NCI-H1417 (cell line): ENCODE measurements at regions not wholly inside any gene's neighbourhood (a gene's known extent, or its start where the extent isn't known, plus 50 kb on each side); places are given as distances from the start of the nearest gene placed in this dataset.

Source experiments
- DNase-seq, 3 experiments: peaks; one replicate each; lab custom pipeline; 2025; lab: John Stamatoyannopoulos, UW

DNA sequence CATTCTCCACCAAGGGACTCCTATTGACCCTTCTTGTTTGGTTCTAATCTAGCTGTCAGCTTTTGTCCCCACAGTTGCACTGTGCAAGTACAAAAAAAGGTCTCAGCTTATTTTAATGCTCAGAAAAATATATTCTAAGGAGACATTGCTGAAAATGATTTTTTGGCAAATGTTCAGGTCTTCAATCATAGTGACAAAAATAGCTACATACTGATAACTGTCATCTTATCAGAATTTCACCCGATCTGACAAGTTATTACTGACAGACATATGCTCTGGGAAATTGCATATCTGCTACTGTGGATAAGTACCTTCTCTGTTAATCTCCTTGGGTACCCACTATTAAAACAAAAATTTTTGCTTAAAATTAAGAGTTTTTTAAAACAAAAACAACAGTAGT is 263.6 kb downstream of the FLRT2 start:
- no peak for DNase-seq

DNA sequence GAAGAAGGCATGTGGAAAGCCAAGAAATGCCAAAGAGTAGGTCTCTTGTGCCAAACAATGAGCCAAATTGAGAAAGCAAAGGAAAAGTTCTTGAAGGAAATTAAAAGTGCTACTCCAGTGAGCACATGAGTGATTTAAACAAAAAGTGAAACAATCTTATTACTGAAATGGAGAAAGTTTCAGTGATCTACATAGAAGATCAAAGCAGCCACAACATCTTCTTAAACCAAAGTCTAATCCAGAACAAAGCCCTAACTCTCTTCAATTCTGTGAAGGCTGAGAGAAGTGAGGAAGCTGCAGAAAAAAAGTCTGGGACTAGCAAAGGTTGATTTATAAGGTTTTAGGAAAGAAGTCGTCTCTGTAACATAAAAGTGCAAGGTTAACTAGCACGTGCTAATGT is 259.6 kb downstream of the FLRT2 start:
- DNase-seq = no peak

DNA sequence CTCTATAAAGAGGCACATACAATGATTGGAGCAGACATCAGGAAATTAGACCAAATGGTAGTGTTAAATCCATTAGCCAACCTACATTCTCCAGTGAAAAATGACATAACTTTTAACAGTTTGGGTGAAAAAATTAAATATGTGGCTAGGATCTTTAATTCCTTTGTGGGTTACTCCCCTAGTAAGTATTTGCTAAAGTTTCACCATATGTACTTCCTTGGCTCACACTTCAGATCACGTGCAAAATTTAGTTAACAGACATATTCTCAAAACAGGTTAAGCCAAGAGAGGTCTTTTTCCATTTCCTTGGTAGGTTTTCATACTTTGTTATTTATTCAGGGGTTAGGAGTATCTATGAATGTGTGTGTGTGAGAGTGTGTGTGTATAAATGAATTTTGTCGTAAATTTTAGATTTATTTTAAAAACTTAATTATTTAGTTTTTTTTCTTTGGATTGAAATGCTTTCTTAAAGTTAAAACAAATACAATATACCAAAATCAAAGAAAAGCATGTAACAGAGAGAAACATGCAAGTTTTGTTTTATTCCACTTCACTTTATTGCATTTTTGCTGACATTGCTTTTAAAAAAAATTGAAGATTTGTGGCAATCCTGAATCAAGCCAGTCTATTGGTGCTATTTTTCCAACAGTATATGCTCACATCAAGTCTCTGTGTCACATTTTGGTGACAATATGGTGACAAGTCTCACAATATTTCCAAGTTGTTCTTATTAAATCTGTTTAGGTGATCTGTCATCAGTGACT is 258.7 kb downstream of the FLRT2 start:
- no peak for DNase-seq

DNA sequence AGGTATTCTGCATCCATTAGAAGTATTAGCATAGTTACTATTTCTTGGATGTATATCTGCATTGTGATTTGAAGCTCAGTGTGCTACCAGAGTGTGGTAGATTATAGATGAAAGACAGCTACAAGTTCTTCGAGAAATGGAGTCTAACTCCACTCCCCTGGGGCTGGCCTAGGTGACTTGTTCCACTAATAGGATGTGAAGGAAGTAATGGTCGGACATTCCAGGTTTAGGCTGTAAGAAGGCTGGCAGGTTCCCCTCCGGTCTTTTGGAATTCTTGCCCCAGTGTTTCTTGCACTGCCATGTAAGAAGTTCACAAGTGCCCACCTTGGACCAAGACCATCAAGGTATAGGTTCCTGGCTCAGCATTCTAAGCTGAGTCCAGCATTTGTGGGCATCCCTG is 236.4 kb downstream of the FLRT2 start:
- no peak for DNase-seq

DNA sequence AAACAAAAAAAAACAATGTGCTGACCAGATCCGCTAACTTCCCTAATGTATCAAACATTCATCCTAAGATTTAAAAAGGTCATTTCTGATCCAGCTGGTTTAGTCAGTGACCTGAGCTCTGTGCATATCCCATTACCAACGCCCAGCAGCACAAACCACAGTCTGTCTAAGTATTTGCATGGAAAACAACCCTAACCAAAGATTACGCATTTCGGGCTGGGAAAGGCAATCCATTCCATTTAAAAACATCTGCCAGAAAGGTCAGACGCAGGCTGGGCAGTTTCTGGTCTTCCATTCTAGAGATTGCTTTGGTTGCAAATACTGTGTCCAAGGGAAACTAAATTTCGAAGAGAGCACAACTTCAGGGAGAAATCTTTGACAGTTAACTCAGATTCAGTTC is 234.9 kb downstream of the FLRT2 start:
- DNase-seq = no peak

DNA sequence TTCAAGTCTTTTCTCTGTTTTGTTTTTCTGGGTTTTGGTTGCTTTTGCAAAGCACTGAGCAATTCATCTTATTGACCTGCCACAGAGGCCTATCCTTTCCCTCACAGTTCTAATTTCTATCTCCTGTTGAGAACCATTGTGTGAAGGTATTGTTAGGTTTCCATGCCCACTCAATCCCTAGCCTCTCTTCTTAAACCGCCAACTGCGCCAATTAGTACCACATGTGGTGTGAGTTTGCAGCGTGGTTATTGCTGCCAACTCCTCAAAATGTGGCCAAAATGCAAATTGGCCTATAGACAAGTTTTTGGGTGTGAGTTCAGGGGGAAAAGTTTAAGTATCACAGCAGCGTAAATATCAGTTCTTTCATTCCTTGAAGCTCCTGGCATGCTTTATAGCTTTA is 232.6 kb downstream of the FLRT2 start:
- peak in 2 of 3 experiments; percentile 41 to 83 for DNase-seq

DNA sequence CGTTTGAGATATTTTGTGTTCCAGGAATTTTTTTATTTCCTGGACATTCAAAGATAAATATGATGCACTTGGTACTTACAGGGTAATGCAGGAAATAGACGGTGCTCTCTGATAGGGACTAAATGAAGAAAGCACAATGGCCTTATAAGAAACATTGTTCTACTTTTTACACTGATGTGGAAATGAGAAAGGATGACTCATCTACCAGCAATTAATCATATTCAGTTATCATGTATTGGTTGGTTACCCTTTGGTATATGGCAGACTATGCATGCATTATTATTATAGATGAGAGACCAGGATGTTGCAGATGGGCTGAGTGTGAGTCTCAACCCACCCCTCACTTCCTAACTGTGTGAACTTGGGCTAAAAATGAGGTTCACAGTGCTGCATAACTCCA is 222.2 kb downstream of the FLRT2 start:
- no peak for DNase-seq

DNA sequence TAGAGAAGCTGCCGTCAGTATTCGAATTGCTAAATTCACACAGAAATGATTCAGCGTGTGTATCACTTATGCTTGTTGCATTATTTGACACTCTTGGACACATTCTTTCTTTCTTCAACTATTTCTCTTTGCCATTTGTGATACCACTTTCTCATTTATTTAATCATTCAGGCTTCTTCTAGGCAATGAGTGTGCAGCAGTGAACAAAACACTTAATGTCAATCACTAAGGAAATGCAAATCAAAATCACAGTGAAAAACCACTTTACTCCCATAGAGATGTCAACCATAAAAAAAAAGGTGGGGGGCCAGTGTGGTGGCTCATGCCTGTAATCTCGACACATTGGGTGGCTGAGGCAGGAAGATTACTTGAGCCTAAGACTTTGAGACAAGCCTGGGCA is 214.6 kb downstream of the FLRT2 start:
- no peak for DNase-seq

DNA sequence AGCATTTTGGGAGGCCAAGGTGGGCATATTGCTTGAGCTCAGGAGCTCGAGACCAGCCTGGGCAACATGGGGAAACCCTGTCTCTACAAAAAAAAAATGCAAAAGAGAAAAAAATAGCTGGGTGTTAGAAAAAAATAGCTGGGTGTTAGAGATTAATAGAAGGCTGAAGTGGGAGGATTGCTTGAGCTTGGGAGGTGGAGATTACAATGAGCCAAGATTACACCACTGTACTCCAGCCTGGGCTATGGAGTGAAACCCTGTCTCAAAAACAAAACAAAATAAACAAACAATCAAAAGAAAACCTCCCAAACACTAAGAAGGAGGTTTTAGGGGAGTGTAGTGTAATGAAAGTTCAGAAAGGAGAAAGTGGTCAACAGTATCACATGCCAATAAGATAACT is 202.1 kb downstream of the FLRT2 start:
- DNase-seq = no peak

DNA sequence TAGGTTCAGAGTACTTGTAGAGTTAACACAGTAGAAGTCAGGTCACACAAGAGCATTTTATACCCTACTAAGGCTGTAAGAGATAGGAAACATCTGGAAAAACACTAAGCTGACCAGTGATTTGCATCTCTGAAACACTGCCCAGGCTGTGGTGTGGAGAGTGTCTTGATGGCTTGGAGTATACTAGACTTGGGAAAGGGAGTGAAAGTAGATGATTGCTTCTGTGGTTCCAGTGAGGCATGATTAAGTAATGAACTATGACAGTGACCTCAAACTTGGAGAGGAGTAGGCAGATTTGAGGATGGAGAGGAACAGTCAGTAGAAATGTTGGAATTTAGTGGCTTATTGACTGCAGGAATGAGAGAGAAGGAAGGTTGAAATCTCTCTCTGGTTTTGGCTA is 201.2 kb downstream of the FLRT2 start:
- no peak for DNase-seq

DNA sequence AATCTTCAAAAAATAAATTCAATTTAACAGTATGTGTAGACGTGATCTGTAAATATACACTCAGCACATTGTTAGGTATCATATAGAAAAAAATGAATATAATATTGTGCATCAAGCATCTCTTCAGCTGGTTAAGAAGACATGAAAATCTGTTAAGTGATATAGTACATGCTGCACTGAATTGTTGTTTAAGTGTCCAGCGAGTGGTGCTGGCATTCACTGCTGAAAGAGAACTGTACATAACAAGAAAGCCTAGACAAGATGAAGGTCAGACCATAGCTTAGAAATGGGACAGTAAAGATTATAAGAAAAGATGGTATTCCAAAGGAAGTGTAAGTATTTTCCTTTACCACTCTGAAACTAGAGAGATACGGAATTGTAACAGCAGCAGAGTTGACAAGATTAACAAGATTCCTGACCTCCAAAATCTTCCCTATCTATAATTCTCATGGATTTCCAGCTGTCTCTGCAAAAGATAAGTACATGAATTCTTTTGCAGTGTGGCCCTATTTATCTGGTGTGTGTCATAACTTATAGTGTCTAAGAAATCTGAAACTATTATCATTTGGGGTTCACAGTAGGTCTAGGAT is 198.6 kb downstream of the FLRT2 start:
- no peak for DNase-seq

DNA sequence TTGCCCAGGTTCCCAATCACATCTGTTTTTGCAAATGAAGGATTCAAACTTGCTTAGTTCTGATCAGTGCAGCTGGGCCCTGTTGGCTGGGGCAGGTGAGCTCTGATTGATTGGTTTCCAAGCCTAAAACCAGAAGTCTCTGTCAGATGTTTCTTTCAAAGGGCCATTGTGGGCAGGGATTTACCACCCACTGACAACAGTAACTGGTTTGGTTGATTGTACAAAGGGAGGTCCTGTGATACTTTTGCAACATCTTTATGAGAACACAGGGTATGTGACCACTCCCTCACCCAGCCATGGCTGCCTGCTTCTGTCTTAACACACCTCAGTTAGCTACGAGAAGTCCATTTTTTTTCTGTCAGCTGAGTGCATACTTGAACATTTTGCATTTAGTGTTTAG is 184.1 kb downstream of the FLRT2 start:
- no peak for DNase-seq

DNA sequence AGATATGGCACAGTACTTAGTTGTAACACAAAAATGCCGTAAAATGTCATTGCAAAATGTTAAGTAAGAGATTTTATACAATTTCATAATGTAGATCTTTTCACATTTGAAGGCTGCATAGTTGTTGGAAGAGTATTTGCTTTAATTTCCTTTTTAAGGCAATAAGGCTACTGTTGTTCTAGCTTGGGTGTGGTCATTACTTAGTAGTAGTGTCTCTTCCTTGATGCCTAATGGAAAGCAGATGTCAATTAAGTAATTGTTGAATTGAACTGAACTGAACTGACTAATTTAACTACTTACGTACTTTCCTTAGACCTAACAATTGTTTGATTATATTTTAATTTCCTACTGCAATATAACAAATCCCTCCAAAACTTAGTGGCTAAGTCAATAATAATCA is 181.7 kb downstream of the FLRT2 start:
- DNase-seq = no peak
